ENCODE measurements at regions not wholly inside any gene's neighbourhood (a gene's known extent, or its start where the extent isn't known, plus 50 kb on each side); places are given as distances from the start of the nearest gene placed in this dataset.

GRCh38 chr12:97301576-97301975 is 161.0 kb upstream of the RMST start:
- TF ChIP-seq CTCF (IDR thresholded peaks at IDR 0.05) (no peak), POLR2A (IDR thresholded peaks at IDR 0.05) (no peak)
